ENCODE measurements at regions not wholly inside any gene's neighbourhood (a gene's known extent, or its start where the extent isn't known, plus 50 kb on each side); places are given as distances from the start of the nearest gene placed in this dataset.
"Not testable (repeated sequence)": the region's sequence is repeated elsewhere in the genome, so short reads cannot be mapped to it uniquely, and the experiment has no call there.

GRCh38 chr4:3614731-3614980, 82.4 kb upstream of the LRPAP1 start:
- no peak for TF ChIP-seq CTCF (conservative IDR thresholded peaks at IDR 0.05; ENCODE audit: low read length)
- DNase-seq (ENCODE audit: low read depth): no peak
- H3K4me3 ChIP-seq (ENCODE audit: low read length): no peak overlapping the region

- no peak for TF ChIP-seq CTCF (conservative IDR thresholded peaks at IDR 0.05; ENCODE audit: low read length)
- peak; percentile 12 for DNase-seq (ENCODE audit: low read depth)
- H3K4me3 ChIP-seq (ENCODE audit: low read length): no peak overlapping the region
Observed at GRCh38 chr4:3613967-3614730, 81.9 kb upstream of the LRPAP1 start.

- DNase-seq (ENCODE audit: low read depth): no peak
- H3K4me3 ChIP-seq (ENCODE audit: low read length): no peak overlapping the region
- no peak for TF ChIP-seq CTCF (conservative IDR thresholded peaks at IDR 0.05; ENCODE audit: low read length)
Observed at GRCh38 chr4:3612934-3613333, 80.7 kb upstream of the LRPAP1 start.

- DNase-seq (ENCODE audit: low read depth): no peak
- no peak for TF ChIP-seq CTCF (conservative IDR thresholded peaks at IDR 0.05; ENCODE audit: low read length)
Observed at GRCh38 chr4:3612281-3612680, 80.1 kb upstream of the LRPAP1 start.

GRCh38 chr4:3611778-3612177, 79.6 kb upstream of the LRPAP1 start:
- DNase-seq (ENCODE audit: low read depth): no peak
- no peak overlapping the region for H3K4me3 ChIP-seq (ENCODE audit: low read length)
- no peak for TF ChIP-seq CTCF (conservative IDR thresholded peaks at IDR 0.05; ENCODE audit: low read length)

More at GRCh38 chr4:3612281-3612680, 80.1 kb upstream of the LRPAP1 start:
- H3K4me3 ChIP-seq (ENCODE audit: low read length): no peak overlapping the region

GRCh38 chr4:3610851-3611250, 78.6 kb upstream of the LRPAP1 start:
- DNase-seq (ENCODE audit: low read depth); H3K4me3 ChIP-seq (ENCODE audit: low read length): not testable (repeated sequence)

- H3K4me3 ChIP-seq (ENCODE audit: low read length); DNase-seq (ENCODE audit: low read depth): not testable (repeated sequence)
Observed at GRCh38 chr4:3609905-3610304, 77.7 kb upstream of the LRPAP1 start.

GRCh38 chr4:3607690-3608552, 75.7 kb upstream of the LRPAP1 start:
- no peak for TF ChIP-seq CTCF (conservative IDR thresholded peaks at IDR 0.05; ENCODE audit: low read length)
- no peak for DNase-seq (ENCODE audit: low read depth)
- no peak overlapping the region for H3K4me3 ChIP-seq (ENCODE audit: low read length)

GRCh38 chr4:3606850-3607249, 74.6 kb upstream of the LRPAP1 start:
- not testable (repeated sequence) for DNase-seq (ENCODE audit: low read depth); H3K4me3 ChIP-seq (ENCODE audit: low read length)

- DNase-seq (ENCODE audit: low read depth): not testable (repeated sequence)
Observed at GRCh38 chr4:3606271-3606670, 74.0 kb upstream of the LRPAP1 start.

More at GRCh38 chr4:3606271-3606670, 74.0 kb upstream of the LRPAP1 start:
- H3K4me3 ChIP-seq (ENCODE audit: low read length): not testable (repeated sequence)
